GM21390 (cell line): ENCODE measurements at regions not wholly inside any gene's neighbourhood (a gene's known extent, or its start where the extent isn't known, plus 50 kb on each side); places are given as distances from the start of the nearest gene placed in this dataset.

Experiments
- ATAC-seq: cut with Tn5 transposase; IDR thresholded peaks from one replicate; pipeline ENCODE4 v1.9.1; 2021; ENCODE audit not compliant: unreplicated experiment

DNA sequence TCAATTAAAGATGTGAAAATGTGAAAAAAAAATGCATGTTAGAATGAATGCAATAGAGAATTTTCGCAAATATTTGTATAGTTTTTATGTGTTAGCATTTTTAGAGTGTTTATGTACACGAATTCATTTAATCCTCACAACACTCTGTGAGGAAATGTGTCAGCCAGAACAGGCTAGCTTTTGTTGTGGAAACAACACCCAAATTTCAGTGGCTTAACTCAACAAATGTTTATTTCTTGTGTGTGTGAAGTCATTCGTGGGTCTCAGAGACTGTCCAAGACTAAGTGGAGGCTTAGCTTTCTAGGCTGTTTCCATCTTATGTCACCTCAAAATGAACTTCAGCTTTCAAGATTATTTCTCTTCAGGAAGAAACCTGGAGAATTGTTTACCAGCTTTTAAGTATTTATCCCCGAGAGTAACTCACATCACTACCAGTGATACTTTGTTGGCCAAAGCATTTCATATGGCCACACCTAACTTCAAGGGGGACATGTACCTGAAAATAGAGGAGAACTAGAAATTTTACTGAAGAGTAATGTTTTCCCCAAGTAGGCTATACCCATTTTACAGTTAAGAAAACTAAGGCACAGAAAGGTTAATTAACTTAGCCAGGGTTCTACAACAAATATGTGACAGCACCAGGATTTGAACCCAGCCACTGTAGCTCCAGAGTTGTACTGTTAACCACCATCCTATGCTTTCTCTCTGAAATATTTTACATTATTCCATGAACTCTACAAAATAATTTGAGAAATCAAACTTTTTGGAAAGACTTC lies 306.1 kb downstream of the QKI start:
- ATAC-seq = no peak

DNA sequence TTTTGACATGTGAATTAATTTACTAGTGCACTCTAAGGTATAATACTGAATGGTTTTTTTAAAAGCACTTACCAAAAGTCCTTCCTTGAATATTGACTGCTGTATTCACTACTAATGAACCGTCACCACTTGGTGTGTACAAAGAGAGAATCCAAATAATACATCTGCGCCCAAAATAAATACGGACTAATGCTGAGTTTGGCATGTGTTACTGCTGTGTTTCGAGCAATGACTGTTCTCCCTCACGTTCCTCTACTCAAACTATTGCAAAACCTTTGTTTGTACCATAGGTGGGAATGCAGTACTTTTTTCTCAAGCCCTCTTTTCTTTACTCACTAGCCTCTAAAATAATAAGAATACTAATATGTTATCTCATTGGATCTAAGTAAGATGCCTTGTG lies 305.5 kb downstream of the QKI start:
- no peak for ATAC-seq

DNA sequence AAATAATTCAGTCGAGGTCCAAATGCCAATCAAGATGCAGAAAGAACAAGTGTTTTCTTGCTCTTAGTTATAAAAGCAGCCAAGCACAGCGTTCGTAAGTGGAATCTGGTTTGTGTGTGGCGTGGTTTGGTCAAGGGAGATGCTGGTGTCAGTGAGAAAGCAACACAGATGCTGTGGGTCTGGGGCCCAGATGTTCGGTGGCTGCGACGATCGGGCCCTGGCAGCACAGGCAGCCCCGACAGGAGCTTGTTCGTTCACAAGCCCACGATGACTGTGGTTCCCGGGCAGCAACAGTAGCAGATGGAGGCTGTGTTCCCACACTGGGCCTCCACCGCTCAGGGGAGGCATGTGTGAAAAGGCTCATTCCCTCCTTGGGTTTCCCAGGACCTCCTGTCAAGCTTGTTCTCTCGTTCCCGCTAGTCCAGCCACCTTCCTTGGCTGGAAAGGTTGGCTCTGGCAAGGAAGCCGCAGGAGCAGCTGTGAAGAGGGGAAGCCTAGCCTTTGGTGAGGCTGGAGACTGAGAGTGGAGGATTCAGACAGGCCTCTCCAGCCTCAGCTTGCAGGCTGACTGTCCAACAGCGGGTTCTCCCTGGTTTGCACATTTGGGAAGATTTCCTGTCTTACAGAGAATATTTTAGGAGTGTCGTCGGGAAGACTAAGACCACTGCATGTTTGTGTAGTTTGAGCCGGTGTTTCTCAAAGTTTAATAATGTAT lies 304.7 kb downstream of the QKI start:
- no peak for ATAC-seq

DNA sequence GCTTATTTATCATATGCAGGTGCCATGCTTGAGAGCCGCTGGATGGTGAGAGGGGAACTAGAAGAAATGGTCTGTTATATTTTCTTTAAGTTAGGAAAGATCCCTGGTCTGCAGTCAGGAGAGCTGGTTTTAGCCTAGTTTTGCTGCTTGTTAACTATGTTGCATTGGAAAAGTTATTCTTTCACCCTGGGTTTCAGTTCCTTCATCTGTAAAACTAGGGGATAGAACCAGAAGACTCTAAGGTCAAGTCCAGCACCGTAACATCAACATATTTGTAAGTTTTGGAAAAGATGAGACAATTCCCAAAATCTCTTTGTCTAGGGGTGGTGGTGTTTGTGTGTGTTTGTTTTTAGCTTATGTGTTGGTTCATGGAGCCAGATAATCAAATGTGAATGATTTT lies 304.0 kb downstream of the QKI start:
- ATAC-seq = no peak

DNA sequence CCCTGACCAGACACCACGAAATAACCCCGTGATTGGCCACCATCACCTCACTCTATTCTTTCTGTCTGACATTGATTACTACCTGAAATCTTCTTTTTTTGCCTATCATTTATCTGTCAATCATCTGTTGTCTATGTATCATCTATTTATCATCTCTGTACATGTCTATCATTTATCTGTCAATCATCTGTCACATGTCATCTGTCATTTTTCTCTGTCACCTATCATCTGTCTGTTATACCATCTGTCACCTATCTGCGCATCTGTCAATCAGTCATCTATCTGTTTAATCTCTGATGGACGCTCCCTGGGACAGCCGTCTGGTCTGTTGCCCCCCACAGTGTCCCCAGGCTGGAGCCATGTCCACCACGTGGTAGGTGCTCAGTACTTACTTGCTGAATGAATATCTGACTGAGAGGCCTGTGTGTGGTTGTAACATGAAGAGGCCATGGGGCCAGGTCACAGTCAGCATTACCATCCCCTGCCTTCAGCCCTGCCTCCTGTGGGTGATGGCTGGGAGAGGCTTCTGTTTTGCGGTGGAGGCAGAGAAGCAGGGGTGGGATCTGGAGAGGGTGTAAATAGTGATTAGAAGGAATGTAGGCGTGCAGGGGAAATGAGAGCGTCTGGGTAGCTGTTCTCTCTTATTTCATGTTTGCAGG lies 302.7 kb downstream of the QKI start:
- ATAC-seq = no peak

DNA sequence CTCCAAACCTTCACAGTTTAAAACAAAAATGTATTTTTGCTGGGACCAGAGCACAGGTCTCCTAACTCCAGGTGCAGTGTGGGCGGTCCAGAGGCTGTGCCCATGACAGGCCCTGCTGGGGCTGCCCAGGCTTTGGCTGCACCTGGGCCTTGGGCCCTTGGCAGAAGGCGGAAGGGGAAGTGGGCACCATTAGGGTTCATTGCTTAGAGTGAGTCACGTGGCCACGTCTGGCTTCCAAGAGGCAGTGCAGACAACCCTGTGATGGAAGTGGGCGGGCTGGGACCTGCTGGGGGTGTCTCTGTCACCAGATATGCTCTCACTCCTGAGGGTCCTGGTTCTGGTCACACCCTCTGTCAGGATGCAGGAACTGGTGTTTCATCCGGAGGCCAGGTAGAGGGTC lies 302.2 kb downstream of the QKI start:
- no peak for ATAC-seq

DNA sequence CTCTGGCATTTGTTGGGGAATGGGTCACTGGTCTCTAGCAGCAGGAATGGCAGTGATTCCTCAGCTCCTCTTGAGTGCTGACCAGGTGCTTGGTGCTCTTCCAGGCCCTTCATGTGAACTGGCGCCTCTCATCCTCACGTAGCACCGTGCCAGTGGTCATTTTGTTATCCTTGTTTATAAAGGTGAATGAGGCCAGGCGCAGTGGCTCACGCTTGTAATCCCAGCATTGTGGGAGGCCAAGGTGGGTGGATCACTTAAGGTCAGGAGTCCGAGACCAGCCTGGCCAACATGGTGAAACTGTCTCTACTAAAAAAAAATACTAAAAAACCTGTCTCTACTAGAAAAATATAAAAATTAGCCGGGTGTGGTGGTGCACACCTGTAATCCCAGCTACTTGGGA lies 301.3 kb downstream of the QKI start:
- no peak for ATAC-seq

DNA sequence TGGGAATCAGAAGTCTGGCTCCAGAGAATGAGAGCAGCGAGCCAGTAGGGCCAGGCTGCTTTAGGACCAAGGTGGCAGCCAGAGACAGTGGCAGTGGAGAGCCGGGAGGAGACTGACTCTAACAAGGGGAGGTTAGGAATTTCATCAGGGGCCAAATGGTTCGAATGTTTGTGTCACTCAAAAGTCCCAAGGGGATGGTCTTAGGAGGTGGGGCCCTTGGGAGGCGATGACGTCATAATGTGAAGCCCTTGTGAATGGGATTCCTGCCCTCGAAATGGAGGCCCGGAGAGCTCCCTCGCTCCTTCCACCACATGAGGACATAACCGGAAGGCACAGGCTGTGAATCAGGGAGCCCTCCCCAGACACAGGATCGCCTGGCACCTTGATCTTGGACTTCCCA lies 299.7 kb downstream of the QKI start:
- no peak for ATAC-seq

DNA sequence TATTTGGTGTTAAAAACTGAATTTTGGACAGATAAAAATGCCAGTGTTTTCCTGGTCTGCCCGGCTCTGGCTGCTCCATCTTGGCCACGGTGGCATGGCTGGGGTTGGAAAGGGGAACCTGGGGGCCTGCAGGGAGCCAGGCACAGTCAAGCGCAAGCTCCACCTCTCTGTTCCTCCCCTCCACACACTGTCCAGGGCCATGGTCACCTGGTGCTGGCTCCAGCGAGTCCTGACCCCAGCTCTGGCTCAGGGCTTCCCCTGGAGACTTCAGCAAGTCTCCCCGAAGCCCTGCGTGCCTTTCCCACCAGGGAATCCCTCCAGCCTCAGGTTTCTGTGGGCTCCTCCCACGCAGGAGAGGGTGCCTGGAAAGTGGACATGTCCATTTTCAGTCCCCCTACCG lies 298.5 kb downstream of the QKI start:
- no peak for ATAC-seq

DNA sequence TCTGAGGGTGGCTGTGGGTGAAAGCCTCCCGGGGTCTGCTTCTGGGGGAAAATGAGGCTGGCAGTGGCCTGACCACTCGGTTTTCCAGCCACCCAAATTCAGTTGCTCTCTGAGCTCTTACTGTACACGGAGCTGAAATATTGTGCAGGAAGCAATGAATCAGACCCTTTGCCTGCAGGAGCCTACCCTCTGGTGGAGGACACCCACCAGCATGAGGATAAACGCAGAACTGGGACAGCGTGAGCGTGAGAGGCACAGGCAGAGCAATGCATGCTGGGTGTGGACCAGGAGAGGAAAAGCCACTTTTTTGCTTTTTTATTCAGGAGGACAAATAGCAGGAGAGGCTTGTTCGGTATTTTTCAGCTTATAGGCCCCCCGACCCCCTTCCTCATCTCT lies 298.0 kb downstream of the QKI start:
- no peak for ATAC-seq

DNA sequence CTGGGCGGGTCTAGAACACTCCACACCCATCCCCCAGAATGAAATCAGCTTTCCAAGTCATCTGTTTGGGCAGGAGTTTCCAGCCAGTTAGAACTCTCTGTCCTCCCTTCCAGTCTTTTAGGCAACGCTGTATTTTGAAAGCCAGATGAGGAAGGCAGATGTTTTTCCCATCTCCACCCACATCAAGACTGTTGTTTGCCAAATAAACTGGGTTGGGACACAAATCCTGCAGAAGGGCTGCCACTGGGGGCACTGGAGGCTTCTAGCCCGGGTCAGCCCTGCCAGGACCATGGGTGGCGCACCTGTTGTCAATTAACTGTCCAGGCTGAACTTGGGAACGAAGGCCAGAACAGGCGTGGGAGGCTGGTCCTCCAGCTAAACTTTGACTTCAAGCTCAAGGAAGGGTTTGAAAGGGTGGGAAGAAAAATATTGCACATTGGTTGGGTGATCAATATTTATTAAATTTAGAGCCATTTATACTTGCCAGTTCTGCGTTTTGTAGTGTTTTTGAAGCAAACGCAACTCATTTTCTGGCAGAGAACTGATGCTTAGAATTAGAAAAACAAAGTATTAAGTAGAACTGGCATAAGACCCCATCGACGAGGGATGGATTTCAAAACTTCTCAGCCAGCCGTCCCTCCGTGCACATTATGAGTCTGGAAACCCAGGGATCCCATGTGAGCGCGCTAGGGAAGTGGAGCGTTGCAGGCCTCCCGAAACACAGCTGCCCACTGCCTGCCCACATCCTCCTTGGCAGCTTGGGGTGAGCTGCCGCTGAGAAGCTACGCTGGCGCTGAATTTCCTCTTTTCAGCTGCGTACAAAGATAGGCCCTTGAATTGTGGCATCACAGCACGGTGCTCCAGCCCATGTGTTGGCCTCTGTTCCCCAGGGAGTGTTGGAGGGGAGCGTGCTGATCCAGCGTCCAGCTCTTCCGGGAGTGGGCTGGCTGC lies 297.4 kb downstream of the QKI start:
- peak; percentile 34 for ATAC-seq

DNA sequence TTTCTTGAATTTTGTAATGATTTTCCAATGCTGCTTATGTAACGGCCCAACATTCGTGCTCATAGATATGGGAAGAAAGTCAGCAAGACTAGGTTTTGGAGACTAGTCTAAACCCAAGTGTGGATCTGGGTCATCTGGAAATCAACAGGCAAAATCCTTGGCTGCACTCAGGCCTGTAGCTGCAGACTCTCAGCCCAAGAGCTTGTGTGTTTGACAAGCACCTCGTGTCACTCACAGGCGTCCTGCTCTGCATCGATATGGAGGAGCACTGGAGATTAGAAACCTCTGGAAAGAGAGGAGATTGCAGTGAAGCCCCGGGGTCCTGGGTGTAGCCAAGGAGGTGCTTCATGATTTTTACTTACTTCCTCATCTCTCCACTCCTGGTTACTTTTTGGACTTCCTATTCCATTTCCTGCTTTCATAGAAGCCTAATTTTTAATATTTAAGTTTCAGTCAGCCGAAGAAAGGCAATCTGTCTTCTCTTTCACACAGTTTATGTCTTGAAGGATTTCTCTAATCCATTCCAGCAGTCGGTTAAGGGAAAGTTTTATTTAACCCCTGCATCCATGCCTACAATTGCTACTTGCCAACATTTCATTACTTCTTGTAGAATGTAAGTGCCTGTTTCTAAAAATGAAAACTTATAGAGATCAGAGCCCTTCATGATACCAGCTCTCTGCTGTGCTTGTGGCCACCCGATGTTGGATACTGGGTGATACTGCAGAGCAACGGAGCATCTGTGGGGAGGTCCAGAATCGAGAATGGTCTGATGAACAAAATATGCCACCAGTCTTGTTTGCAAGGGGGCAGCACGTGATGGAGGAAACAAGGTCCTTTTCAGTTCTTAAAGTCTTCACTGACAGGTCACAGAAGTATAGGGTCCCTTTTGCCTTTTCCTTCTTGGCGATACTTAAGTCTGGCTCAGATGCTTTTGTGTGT lies 296.3 kb downstream of the QKI start:
- ATAC-seq = no peak

DNA sequence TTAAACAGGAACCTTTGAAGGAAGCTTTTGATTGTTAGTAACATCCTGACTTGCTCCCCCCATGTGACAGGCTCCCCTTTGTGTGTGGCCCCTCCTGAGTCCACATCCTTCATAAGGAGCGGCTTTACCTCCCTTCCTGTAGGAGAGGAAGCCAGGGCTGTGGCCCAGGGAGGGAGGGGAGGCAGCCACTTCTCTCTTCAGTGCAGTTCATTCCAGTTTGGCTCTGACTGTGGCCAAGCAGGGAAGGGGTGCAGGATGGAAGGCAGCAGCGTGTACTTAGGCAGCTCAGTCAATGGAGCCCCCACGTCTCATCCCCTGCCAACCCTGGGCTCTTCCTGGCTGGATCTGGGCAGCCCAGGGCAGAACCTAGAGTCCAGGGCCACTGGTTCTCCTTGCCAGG lies 295.2 kb downstream of the QKI start:
- no peak for ATAC-seq

DNA sequence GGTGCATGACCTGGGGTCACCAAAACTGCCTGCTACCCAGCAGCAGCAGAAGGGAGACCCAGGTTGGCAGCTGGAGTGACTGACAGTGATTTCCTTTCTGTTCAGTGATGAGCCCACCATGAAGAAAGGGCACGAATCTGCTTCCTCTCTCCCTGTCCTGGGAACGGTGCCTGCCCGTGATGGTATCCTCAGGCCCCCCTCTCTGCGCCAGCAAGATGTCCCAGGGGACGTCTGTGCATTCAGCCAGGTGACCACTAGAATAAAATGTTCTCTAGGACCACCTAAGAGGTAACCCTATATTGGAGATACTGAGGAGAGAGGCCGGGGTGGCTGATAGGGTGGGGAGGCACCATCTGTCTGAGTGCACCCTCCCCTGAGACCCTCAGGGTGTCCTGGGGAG lies 294.7 kb downstream of the QKI start:
- ATAC-seq = no peak

DNA sequence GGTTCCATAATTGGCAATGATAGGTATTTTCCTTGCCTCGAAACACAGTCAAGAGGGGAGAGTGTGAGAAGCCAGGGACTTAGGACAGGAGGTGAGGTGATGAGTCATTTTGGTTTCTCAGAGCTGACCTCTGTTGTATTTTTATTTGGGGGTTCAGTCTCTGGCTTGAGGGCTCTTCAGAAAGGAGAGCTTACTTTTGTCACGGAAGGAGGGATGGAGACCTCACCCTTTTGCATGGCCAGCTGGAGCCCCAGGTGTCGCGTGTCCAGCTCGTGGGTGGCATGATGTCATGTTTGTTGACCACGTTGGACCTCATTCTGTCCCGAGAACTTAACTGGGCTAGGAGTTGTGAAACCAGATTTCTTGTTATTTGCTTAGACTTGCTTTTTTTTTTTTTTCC lies 293.9 kb downstream of the QKI start:
- ATAC-seq = peak; percentile 59

DNA sequence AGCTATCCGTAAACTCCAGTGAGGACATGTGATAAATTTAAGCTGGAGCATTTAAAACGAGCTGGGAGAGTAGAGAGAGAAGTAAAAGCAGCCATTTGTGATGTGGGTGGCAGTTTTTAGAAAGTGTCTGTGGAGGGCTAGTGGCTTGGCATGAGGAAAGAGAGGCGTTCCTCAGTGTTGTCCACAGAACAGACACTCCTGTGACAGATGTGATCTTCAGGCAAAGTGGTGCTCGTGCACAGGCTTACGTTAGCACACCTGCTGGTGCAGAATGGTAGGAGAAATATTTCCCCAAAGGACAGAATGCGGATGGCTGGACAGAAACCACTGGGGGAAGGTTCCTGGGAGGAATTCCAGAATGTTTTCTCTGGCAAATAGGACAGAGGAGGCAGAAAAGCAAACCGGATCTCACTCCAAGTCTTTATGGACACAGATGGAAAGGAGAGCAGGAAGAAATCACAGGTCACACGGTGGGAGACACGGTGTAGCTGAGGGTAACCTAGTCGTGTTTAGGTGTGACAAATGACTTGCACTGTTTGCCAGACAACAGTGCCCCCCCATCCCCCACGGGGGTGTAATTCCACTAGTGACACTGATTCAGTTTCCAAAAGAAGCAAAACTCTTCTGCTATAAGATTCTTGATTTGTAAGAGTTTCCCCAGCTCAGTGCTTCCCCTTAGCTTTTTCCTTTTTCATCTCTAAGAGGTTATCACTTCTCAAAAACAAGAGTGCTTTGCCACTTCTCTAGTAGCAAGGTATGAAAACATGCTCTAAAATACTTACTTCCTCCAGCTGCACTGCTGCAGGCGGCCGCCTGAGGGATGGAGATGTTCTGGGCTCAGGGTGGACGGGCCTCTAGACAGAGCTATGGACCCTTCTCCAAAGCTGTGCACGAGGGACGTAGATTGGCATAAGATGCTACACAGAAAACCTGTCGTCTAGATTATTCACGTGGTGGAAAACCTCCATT lies 293.2 kb downstream of the QKI start:
- ATAC-seq = peak; percentile 52

DNA sequence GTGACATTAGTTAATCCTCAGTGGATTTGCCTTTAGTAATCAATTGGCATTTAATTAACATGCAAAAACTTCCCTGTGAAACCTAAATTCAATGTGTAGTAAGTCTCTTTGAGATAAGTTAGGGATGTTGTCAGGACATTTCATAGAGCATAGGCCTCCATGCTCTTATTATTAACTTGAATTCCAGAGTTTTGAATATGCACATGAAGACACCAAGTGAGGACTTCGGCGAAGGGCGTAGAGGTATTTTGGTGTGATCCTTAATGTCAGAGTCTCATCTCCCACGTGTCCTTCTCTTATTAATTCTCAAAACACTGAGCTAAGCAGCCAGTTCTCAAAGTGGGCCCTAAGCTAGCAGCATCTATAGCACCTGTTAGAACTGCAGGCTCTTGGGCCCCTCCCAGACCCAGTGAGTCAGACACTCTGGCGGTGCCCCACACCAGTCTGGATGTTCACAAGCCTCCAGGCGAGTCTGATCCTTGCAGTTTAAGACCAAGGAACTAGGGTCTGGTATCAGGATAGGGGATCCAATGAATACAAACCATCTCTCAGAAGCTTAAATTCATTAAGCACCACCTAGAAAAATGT lies 292.1 kb downstream of the QKI start:
- ATAC-seq = no peak

DNA sequence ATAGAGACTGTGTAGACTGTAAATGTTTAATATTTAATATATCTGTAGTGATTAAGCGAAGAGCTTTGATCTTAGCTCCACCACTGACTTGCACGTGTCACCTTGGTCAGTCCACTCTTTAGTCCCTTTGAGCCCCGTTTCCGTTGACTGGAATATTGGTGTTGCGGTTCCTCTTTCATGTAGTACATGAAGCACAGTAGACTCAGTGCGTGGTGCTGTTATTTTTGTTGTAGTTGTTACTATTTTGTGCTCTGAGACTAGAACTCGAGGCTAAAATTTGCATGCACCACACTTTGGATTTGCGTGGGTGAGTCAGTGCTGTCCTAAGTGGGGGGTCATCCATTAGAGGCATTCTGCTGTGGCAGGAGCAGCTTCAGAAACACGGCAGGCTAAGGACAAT lies 291.4 kb downstream of the QKI start:
- ATAC-seq = peak; percentile 46
